Right atrium auricular region (tissue), 2 donors: ENCODE measurements at regions not wholly inside any gene's neighbourhood (a gene's known extent, or its start where the extent isn't known, plus 50 kb on each side); places are given as distances from the start of the nearest gene placed in this dataset.

ENCODE experiments used
- DNase-seq: peaks from one replicate; pipeline ENCODE4 v3.0.0-alpha.2; 2019; ENCODE audit warnings: low spot score
- H3K27ac ChIP-seq, 2 donors: fragments of 200-600 bp; sonication (generic); 1 replicate in 1 of 2; 2 replicates in 1 of 2; pipeline ENCODE4 v1.5.1; 2016 to 2019
- H3K27me3 ChIP-seq, 2 donors: fragments of 200-600 bp; sonication (generic); one replicate each; pipeline versions ENCODE4 v1.5.1 to v1.6.0; 2017 to 2019
- H3K36me3 ChIP-seq: fragments of 200-600 bp; sonication (generic); one replicate; pipeline ENCODE4 v1.5.1; 2016
- H3K4me1 ChIP-seq, 2 donors: fragments of 200-600 bp; sonication (generic); one replicate each; pipeline versions ENCODE4 v1.5.1 to v1.6.0; 2017 to 2019
- H3K4me3 ChIP-seq, 2 donors: fragments of 200-600 bp; sonication (generic); 1 replicate in 1 of 2; 2 replicates in 1 of 2; pipeline ENCODE4 v1.5.1; 2017 to 2019; ENCODE audit warnings: mild to moderate bottlenecking in 1 of 2, moderate library complexity in 1 of 2
- H3K9me3 ChIP-seq, 2 donors: fragments of 200-600 bp; sonication (generic); one replicate each; pipeline ENCODE4 v1.5.1; 2019
- TF ChIP-seq, protein P1 (sequence below), 2 donors: fragments of 200-600 bp; sonication (generic); IDR thresholded peaks; one replicate each; pipeline ENCODE4 v1.5.1; 2019; ENCODE audit warnings: antibody characterized with exemption in 2 of 2

GRCh38 chr10:57430376-57430775, 837.3 kb downstream of the IPMK start:
- TF ChIP-seq, protein P1, sequence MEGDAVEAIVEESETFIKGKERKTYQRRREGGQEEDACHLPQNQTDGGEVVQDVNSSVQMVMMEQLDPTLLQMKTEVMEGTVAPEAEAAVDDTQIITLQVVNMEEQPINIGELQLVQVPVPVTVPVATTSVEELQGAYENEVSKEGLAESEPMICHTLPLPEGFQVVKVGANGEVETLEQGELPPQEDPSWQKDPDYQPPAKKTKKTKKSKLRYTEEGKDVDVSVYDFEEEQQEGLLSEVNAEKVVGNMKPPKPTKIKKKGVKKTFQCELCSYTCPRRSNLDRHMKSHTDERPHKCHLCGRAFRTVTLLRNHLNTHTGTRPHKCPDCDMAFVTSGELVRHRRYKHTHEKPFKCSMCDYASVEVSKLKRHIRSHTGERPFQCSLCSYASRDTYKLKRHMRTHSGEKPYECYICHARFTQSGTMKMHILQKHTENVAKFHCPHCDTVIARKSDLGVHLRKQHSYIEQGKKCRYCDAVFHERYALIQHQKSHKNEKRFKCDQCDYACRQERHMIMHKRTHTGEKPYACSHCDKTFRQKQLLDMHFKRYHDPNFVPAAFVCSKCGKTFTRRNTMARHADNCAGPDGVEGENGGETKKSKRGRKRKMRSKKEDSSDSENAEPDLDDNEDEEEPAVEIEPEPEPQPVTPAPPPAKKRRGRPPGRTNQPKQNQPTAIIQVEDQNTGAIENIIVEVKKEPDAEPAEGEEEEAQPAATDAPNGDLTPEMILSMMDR (IDR thresholded peaks at IDR 0.05): no peak
- DNase-seq: no peak
- Histone ChIP-seq H3K27ac (no peak overlapping the region), H3K4me3 (no peak overlapping the region), H3K27me3 (no peaks in the 10 kb centered on the region), H3K9me3 (no peaks in the 10 kb centered on the region), H3K4me1 (no peaks in the 10 kb centered on the region), H3K36me3 (no peaks in the 10 kb centered on the region)

- Histone ChIP-seq H3K4me1 (no peaks in the 10 kb centered on the region), H3K9me3 (no peaks in the 10 kb centered on the region), H3K27me3 (no peaks in the 10 kb centered on the region), H3K36me3 (no peaks in the 10 kb centered on the region), H3K4me3 (no peak overlapping the region), H3K27ac (no peak overlapping the region)
- no peak for DNase-seq
- TF ChIP-seq, protein P1 (IDR thresholded peaks at IDR 0.05): no peak
Observed at GRCh38 chr10:57420881-57421280, 846.8 kb downstream of the IPMK start.

DNA sequence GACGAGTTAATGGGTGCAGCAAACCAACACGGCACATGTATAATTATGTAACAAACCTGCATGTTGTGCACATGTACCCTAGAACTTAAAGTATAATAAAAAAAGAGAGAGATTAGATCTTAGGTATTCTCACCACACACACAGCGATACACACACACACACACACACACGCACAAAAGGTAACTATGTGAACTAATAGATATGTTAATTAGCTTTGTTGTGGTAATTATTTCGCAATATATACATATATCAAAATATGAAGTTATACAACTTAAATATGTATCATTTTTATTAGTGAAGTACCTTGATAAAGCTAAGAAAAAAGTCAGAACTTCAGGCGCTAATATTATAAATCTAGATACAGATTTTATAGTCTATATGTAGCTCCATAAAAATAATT, 849.2 kb downstream of the IPMK start:
- H3K9me3 ChIP-seq: peaks cover 0 to 11% of the 10 kb centered on the region in 2 donors
- DNase-seq: no peak
- H3K27me3 ChIP-seq: no peaks in the 10 kb centered on the region
- no peaks in the 10 kb centered on the region for H3K36me3 ChIP-seq
- TF ChIP-seq, protein P1 (IDR thresholded peaks at IDR 0.05): no peak
- H3K4me3 ChIP-seq: no peak overlapping the region
- no peaks in the 10 kb centered on the region for H3K4me1 ChIP-seq
- no peak overlapping the region for H3K27ac ChIP-seq

DNA sequence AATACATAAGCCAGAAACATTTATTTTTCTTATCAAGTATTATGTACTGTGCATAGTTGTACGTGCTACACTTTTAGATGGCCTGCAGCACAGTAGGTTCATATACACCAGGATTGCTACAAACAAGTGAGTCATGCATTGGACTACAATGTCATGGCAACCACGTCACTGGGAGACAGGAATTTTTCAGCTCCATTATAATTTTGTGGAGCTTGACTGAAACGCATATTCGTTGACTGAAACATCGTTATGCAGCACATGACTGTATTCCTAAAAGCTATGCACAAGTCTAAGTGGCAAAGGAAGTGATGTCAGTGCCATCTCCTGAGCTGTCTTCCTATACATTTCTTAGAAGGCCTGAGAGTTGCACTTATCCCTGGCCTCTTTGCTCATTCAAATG, 871.8 kb downstream of the IPMK start:
- TF ChIP-seq, protein P1 (IDR thresholded peaks at IDR 0.05): no peak
- no peaks in the 10 kb centered on the region for H3K9me3 ChIP-seq
- no peak overlapping the region for H3K27ac ChIP-seq
- H3K27me3 ChIP-seq: no peaks in the 10 kb centered on the region
- no peak for DNase-seq
- no peak overlapping the region for H3K4me3 ChIP-seq
- H3K36me3 ChIP-seq: no peaks in the 10 kb centered on the region
- H3K4me1 ChIP-seq: no peaks in the 10 kb centered on the region

GRCh38 chr10:57367412-57367811, 900.3 kb downstream of the IPMK start:
- no peak overlapping the region for H3K27ac ChIP-seq
- H3K27me3 ChIP-seq: no peaks in the 10 kb centered on the region
- H3K36me3 ChIP-seq: no peaks in the 10 kb centered on the region
- H3K4me1 ChIP-seq: no peaks in the 10 kb centered on the region
- H3K4me3 ChIP-seq: no peak overlapping the region
- H3K9me3 ChIP-seq: no peaks in the 10 kb centered on the region
- no peak for DNase-seq
- TF ChIP-seq, protein P1 (IDR thresholded peaks at IDR 0.05): no peak

- TF ChIP-seq, protein P1 (IDR thresholded peaks at IDR 0.05): no peak
- Histone ChIP-seq H3K36me3 (no peaks in the 10 kb centered on the region), H3K9me3 (no peaks in the 10 kb centered on the region), H3K4me3 (no peak overlapping the region), H3K27me3 (no peaks in the 10 kb centered on the region), H3K4me1 (no peaks in the 10 kb centered on the region), H3K27ac (no peak overlapping the region)
- no peak for DNase-seq
Observed at GRCh38 chr10:57362811-57363210, 904.9 kb downstream of the IPMK start.
